GM19025 (cell line): ENCODE measurements at regions not wholly inside any gene's neighbourhood (a gene's known extent, or its start where the extent isn't known, plus 50 kb on each side); places are given as distances from the start of the nearest gene placed in this dataset.
"Not testable (repeated sequence)": the region's sequence is repeated elsewhere in the genome, so short reads cannot be mapped to it uniquely, and the experiment has no call there.

Source experiments
- ATAC-seq: cut with Tn5 transposase; IDR thresholded peaks from one replicate; pipeline ENCODE4 v1.9.1; 2021; ENCODE audit warnings: mild to moderate bottlenecking, low read depth, moderate library complexity; ENCODE audit not compliant: unreplicated experiment

DNA sequence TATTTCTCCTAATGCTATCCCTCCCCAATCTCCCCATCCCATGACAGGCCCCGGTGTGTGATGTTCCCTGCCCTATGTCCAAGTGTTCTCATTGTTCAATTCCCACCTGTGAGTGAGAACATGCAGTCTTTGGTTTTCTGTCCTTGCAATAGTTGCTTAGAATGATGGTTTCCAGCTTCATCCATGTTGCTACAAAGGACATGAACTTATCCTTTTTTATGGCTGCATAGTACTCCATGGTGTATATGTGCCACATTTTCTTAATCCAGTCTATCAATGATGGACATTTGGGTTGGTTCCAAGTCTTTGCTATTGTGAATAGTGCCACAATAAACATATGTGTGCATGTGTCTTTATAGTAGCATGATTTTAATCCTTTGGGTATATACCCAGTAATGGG is 51.3 kb upstream of the RIOK2 start:
- ATAC-seq = not testable (repeated sequence)

- ATAC-seq = no peak
Measured at GRCh38 chr5:97242341-97242740, 59.3 kb upstream of the RIOK2 start.

DNA sequence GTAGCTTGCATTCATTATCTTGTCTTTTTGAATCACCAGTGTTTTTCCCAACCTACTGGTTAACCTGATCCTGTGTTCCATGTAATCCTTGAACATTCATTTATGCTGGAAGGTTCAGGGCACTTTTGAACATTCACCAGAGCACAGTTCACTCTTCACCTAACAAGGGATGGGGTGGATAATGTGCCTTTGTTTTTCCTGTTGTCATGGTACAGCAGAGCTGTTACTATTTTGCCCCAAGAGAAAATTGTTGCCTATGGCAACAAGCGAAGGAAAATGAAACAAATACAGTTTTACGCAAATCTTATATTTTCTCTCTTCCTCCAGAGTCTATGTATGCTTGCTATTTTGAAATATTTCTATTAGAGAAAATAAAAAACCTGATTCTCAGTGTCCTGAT is 60.3 kb upstream of the RIOK2 start:
- ATAC-seq = no peak

DNA sequence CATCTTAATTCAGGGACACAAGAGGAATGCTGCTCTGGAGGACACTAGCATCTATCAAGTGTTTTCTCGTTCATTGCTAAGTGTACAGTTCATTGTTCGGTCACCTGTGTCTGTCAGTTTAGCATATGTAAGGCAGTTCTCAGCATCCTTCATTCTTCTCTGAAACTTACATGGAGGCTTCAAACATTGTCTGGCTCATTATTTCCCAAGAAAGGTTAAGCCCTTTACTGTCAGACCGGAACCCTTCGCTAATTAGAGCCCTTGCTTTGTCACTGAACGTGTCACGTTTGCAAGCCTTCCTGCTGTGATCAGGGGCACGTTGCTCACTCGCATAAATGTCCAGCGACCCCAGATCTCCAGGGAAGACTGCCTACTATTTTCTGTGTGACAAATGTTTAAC is 62.3 kb upstream of the RIOK2 start:
- no peak for ATAC-seq

DNA sequence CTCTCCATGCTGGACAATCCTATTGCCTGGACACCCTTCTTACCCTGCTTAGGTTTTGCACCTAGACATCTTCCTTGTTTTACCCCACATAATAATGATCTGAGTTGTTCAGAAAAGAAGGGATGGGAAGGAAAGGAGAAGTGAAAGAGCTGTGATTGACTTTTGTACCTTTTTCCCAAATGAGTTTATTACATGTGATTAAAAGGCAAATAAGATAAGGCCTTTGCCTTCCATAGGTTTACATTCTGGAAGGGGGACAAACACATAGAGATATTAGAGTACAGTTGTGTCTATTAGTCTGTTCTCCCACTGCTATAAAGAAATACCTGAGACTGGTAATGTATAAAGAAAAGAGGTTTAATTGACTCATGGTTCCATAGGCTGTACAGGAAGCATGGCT is 67.1 kb upstream of the RIOK2 start:
- ATAC-seq = no peak

DNA sequence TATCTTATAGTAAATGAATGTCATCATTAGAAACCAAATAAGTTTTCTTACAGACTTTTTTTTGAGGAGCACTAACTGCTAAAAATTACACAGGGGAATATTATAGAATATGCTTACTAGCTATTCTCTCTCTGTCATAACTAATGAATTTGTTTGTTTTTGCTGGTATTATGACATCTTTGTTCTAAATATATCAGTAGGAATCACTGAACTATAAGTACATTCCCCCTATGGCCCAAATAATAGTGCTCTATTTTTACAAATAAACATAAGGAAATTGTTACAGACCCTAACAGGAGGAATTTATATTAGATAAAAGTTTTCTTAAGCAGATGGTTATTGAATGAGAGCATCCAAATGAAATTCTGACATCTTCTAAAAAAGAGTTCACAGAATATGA is 83.0 kb upstream of the RIOK2 start:
- ATAC-seq = no peak

GRCh38 chr5:97266576-97266975 is 83.5 kb upstream of the RIOK2 start:
- ATAC-seq = no peak

DNA sequence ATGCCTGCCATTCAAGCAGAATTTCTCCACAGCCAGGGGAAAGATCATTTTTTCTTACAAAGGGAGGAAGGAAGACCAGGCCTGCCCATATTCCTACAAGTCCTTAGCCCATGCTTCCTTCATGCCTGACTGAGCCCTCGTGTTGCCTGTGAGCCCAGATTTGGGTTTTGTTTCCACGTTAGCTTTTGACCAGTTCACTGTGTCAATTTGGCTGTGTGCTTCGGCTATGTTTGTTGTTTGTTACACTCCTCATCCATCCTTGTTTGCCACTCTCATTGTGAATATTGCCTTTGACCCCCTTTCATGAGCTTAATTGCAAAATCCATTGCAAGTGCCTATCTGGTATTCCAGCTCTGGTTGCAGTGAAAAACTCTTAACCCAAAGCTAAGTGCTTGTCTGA is 84.7 kb upstream of the RIOK2 start:
- ATAC-seq = no peak

DNA sequence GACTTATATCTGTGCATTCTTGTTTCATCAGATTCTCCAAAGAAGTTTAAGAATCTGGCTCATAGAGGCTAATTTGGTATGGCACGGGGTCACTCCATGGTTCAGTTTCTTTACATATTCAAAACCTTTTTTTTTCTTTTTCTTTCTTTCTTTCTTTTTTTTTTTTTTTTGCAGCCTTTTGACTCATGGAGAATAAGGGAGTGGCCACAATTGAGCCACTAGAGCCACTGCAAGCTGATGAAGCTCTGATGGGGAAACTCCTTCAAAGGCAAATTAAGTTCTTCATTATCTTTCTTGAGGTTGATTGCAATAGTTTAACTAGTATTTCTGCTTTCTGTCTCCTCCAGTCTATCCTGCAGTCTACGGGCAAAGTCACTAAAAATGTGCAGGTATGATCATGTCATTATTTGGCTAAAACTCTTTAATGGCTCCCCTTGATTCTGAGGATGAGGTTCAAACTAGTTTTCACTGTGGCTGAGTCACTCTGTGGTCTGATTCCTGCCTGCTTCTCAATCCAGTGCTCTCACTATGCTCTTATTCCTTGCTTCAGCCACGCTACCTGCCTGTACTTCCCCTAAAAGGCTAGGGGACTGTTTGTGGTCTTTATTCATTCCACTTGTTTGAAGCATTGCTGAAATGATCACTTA is 93.5 kb upstream of the RIOK2 start:
- no peak for ATAC-seq

- ATAC-seq = no peak
Measured at GRCh38 chr5:97281257-97281656, 98.2 kb upstream of the RIOK2 start.

GRCh38 chr5:97297063-97297703 is 114.1 kb upstream of the RIOK2 start:
- ATAC-seq = peak; percentile 97

DNA sequence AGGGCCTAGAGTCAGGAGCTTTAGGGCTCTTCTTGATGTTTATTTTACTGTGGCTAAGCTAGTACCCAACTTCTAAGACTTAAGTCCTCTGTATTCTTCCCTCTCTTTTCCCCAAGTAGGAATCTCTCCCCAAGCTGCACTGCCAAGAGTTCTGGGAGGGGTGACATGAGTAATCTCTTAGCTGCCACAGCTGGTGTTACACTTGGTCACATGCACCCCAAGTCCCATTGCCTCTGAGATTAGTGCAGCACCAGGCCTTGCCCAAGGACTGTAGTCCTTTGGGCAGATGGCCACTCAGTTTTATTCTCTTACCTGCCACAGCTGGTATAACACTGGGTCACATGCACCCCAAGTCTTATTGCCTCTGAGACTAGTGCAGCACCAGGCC is 114.7 kb upstream of the RIOK2 start:
- ATAC-seq = no peak

DNA sequence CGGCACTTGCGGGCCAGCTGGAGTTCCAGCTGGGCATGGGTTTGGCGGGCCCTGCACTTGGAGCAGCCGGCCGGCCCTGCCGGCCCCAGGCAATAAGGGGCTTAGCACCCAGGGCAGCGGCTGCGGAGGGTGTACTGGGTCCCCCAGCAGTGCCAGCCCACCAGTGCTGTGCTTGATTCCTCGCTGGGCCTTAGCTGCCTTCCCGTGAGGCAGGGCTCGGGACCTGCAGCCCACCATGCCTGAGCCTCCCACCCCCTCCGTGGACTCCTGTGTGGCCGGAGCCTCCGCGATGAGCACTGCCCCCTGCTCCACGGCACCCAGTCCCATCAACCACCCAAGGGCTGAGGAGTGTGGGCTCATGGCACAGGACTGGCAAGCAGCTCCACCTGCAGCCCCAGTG is 118.1 kb upstream of the RIOK2 start:
- ATAC-seq = not testable (repeated sequence)

- no peak for ATAC-seq
Measured at GRCh38 chr5:97338729-97339128, 155.7 kb upstream of the RIOK2 start.

DNA sequence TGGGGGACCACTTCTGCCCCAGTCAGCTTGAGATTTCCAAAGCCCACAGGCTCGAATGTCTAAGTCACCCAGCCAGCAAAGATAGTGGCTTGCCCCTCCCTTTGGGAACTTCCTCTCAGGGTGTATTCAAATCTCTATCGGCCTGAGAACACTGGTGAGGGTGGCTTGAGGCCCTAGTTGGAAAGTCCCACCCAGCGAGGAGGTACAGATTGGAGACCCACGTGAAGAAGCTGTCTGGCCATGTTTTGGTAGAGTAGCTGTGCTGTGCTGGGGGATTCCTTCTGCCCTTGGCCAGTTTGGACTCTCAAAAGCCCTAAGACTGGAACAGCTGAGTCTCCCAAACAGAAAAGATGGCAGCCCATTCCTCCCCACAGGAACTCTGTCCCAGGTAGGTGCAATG is 172.7 kb upstream of the RIOK2 start:
- peak; percentile 96 for ATAC-seq

- ATAC-seq = no peak
Measured at GRCh38 chr5:97363577-97363976, 180.5 kb upstream of the RIOK2 start.

DNA sequence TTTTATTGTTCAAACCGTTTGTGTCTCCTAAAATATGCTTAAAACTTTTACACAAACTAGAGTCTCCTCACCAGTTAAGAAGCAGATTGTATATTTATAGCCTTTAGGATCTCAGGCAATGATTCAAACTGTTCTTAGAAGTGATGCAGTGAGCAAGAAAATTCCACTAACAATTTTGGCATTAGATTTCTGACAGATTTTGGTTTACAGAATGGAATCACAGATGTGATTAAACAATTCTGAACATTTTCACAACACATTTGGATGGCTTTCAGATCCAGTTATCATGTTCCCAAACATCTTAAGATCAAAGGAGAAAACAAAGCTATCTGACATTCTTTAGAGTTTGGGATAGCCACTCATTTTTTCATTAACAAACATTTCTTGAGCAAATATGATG is 181.7 kb upstream of the RIOK2 start:
- no peak for ATAC-seq

- ATAC-seq = no peak
Measured at GRCh38 chr5:97365163-97365845, 182.3 kb upstream of the RIOK2 start.

GRCh38 chr5:97365918-97366317 is 182.9 kb upstream of the RIOK2 start:
- ATAC-seq = no peak

DNA sequence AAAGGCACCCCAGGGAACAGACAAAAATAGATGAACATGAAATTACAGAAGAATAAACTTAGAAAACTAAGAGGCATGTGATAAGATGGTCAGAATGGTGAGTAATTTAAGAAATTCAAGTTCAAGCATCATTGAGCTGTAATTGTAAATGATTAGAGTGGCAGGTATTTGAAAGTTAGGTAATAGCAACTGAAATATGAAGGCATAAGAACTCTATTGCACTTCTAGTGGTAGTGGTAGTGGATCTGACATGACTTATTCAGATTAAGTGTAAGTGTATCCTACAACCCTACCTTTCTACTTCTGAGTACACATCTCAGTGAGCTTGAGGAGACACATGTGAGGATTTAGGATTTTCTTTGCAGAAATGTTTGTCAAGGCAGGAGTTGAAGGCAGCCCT is 192.9 kb upstream of the RIOK2 start:
- no peak for ATAC-seq

DNA sequence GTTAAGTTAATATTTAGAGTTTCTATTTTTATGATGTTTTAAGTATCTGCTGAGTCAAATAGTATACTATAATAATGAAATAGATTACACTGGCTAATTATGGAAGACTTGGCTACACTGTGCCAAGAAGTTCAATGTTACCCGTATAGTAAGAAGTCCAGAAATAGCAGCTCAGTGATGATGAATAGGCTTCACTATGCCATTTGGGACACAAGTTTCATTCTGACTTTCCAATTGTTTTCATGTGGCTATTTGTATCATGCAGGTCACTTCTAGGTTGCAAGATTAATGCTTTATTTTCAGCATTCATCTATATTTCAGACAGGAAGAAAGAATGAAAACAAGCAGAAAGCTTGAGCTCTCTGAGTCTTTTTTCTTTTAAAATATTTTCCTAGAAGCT is 194.5 kb upstream of the RIOK2 start:
- no peak for ATAC-seq

DNA sequence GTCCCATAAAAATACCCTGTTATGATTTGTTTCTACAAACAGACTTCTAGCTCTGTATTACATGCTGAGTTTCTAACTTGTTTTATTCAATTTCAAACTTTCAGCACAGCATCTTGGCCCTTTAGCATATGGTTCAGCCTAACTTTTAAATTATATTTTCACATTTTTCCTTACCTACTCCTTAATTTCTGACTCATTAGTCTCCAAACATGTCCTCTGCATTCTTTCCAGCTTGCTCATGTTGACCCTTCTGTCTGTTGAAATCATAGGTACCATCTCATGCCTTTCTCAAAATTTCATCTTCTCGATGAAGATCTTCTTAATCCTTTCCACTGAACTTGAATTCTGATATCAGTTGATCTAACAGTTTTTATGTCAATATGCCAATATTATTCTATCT is 200.9 kb upstream of the RIOK2 start:
- ATAC-seq = no peak
